Fibroblast of skin of abdomen (primary cell): ENCODE measurements at regions not wholly inside any gene's neighbourhood (a gene's known extent, or its start where the extent isn't known, plus 50 kb on each side); places are given as distances from the start of the nearest gene placed in this dataset.

ENCODE experiments used
- DNase-seq: peaks from one replicate; pipeline ENCODE4 v3.0.0-alpha.2; 2013

DNA sequence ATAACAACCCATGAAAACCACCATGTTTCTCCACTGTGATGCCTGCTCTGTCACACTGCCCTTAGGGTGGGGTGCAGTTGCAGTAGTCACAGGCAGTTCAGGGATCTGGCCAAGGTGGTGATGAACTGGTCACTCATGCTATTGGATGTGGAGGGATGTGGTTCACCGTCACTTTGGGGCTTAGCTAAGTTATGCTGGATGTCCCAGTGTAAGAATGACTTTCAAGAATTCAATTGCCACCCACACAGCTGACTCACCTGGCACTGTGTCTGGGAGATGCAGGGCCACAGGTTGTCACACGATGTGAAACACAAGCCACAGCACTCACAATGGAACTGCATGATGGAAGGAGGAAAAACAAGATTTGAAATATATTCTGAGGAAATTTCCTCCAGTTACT is 146.1 kb upstream of the CTNNB1 start:
- no peak for DNase-seq

DNA sequence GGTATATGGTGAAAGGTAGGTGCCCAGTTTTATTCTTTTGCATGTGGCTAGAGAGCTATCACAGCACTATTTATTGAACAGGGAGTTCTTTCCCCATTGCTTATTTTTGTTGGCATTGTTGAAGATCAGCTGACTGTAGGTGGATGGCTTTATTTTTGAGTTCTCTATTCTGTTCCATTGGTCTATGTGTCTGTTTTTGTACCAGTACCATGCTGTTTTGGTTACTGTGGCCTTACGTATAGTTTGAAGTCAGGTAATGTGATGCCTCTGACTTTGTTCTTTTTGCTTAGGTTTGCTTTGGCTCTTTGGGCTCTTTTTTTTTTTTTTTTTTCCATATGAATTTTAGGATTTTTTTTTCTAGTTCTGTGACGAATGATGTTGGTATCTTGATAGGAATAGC is 139.2 kb upstream of the CTNNB1 start:
- no peak for DNase-seq

DNA sequence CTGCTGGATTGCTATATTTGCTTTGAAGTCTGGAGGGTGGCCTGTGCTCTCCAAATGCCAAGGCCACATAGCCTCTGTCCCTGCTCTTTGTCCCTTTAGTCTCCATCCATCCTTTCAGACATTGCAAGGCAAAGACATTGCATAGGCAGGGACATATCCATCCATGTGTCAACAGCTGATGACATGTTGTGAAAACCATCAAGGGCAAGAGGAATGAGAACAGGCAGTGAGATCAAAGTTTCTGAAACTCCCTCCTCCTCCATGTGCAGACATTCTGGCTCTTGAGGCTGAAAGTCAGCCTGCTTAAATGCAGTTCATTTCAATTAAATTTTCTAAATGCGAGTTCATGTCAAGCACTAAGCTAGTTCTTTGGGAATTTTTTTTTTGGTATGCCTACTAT is 135.2 kb upstream of the CTNNB1 start:
- DNase-seq = no peak

DNA sequence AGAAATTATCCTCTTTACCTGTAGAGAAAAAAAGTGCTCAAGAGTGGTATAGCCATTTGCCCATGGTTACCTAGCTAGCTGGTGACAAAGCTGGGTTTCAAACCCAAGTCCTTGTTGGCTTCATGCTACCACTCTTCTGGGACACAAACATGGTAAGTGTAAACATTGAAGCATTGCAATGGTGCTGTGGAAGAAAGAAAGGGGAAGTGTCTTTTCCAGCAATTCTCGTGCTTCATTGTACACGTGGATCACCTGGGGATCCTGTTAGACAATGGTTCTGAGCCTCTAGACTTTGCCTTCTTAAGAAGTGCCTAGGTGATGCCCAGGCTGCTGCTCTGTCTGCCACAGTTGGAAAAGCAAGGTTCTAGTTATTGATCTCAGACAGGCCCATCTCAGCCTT is 134.8 kb upstream of the CTNNB1 start:
- no peak for DNase-seq

DNA sequence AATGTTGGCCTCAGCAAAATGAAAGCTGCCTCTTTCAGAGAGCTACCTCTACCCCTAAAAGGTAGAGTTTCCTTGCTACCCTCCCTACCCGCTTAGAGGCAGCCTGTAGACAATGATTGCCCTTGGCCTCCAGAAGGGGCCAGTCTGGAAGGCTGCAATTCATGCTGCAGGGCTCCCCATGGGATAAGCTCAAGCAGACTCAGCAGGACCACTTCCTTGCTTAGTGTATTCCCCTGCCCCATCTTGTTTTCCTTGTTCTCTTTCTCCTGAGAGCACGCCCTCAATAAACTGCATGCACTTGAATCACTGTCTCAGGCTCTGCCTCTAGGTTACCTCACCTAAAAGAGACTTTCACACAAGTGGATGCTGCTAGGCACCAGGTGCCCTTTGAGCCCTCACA is 134.0 kb upstream of the CTNNB1 start:
- no peak for DNase-seq

DNA sequence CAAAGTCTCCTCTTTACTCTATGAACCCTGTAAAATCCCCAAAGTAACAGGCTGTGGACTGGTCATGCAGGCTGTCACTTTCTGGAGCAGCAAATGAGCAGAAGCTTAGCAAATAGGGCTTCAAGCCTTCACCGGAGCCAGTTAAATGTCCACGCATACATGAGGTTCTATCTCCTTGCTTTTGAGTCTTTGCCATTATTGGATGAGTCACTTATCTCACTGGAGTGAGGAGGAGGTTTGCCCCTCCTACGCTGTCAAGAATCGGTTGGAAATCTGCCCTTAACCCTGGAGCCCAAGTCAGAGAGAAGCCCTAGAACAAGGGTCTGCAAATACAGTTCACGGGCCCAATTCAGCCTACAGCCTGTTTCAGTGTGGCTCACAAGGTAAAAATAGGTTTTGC is 126.1 kb upstream of the CTNNB1 start:
- no peak for DNase-seq

DNA sequence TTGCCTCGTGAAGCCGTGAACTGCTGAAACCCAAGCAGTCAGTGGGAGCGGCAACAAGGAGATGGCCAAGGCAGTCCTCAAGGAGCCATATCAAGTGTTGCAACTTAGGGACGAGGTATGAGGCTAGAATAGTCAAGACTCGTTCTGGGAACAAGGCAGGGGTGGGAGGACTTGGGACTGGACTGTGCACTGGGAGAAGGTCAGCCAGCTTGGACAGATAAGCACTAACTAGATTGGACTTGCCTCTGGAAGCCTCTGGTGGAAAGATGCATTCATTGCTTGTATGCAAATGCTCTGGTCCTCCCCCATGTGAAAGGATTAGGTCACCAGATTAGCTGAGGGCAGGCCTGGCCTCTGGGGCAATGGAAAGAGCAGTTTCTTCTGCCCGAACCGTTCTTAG is 123.3 kb upstream of the CTNNB1 start:
- DNase-seq = no peak

DNA sequence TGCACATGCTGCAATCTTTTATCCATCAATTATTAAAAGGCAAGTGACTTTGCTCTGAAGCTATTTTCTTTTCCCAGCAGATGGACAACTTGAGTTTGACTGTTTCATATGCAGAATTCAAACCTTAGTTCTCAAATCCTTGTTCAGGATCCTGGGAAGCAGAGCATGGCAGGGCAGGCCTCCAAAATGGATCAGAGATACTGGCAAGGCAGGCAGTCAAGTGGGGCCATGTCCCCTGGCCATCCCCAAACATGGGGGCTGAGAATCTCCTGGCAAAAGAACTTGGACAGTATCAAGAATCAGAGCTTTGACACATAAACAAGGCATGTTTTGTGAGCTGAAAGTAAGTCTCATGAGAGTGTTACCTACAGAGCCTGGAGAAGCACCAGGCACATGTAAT is 122.9 kb upstream of the CTNNB1 start:
- no peak for DNase-seq

DNA sequence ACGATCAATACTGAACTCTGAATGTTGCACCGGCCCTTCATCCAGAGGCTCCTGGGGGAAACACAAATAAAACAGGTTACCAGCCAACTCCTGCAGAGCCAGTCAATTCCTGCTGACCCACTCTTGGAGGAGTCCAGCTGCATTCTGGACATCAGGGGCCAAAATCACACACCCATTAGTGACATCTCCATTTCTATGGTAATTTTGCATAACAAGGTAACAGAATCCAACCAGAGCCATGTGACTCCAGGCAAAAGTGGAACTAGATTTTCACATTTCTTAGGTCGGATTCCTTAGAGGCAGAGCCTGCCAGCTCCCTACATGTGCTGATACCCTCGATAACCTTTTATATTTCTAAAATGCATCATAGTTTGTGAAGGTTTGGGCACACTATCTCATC is 119.2 kb upstream of the CTNNB1 start:
- no peak for DNase-seq

DNA sequence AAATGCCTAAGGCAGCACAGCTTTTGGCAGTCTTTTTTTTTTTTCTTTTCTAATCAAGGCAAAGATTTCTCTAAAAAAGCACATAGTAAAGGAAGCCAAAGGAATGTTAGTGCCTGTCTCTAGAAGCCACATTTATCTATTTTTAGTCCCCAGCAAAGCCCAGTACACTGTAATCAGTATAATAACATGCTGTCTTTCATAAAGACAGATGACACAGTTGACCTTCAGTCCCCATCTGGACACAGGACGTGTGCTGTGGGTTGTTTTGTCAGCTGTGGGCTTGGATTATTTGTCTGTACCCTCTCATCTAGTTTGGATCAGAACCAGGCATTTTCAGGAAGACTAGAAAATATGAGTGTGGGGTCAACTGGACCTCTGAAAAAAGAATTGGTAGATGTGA is 110.4 kb upstream of the CTNNB1 start:
- no peak for DNase-seq

DNA sequence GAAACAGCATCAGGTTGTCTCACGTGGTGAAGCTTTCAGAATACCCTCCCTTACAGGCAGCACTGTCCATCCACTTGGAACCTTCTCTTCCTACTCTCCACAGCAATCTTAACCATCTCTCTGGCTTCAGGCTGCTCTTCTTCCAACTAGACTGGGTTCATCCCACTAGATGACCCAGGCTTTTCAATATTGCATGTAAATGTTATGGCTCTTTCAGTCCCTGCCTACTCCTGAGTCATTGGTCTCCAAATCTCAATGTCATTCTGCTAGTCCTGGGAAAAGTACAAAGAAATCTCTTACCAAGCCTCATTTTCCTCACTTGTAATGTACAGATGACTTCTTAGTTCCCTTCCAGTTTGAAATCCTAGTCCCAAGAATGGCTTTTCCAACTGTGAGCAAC is 109.7 kb upstream of the CTNNB1 start:
- no peak for DNase-seq

DNA sequence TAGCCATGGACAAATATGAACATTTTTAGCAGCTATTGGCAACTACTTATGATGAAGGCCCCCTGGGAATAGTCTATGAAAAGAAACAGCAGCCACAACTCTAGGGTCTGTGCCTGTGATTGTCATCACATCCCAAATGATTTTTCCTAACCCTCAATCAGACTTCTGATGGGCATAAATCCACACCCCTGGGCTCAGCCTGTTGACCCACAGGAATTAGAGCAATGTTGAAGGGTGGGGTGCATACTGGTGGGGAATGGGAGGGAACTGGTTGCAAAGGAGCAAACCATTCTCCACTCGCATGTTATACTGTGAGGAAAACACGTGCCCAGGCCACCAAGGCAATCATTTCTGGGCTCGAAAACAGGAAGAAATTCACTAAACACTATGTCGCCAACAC is 106.5 kb upstream of the CTNNB1 start:
- no peak for DNase-seq

DNA sequence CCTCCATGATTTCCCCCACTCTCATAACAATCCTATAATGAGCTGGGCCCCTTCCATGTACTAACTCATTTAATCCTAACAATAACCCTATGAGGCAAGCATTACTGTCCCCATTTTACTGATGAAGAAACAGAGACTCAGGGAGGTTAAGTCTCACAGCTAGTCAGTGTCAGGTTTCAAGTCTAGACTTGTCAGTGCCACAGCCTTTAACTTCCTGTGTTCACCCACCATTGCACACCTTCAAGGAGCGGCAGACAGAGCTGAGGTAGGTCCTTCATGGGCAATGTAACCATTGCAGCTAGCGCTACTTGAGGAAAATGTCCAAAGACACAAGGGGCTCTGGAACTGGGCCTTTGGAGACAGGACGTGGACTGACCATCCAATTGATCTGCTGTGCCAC is 105.8 kb upstream of the CTNNB1 start:
- DNase-seq = no peak

DNA sequence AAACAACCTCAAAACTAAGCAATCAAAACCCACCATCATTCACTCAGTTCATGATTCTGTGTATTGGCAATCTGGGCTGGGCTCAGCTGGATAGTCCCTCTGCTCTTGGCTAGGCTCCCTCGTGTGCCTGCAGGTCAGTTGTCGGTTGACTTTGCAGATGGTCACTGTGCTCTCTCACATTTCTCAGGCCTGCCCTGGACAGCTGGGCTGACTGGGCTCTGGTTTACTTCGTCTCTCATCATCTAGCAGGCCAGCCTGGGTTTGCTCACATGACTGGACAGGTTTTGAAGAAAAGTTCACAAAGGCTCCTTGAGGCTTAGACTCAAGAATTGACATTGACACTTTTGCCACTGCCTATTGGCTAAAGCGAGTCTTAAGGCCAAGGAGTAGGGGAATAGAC is 105.0 kb upstream of the CTNNB1 start:
- DNase-seq = no peak

DNA sequence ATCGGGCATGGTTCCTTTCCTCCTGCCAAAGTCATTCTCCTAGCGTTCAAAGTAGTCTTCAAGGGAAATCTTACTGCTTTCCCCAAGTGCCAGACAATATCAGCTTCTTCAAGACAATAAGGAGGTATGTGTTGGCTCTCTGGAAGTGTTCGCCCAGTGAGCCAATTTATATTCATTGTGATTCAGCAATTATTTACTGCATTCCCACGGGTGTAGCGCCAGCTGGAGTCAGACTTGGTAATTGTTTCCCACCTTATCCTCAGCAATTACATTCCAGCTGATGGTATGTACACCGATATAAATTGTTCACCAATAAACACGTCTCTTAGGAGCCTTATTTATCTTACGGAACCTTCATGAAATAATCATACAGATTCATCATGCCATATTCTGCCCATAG is 103.6 kb upstream of the CTNNB1 start:
- no peak for DNase-seq

DNA sequence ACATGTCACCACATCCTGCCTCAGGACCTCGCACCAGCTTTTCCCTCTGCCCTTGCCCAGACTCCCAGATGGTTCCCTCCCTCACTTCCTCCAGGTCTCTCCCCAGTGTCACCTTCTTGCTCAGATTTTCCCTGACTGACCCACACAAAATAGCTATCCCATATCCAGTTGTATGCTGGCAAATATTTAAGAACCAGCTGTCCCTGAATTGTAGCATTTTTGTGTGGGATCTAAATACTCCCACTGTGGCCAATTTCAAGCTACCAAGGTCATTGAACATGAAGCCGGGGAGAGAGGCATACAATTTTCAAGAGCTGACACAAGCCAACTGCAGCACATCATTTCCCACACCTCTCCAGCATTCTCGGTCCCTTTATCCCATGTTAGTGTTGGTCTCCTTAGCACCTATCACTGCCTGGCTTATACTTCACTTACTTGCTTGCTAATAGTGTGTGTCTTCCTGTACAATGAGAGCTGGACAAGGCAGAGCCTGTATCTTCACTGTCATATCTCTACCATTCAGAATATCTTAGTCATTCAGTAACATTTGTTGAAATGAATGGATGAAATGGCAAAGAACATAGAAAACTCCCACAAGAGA is 101.3 kb upstream of the CTNNB1 start:
- no peak for DNase-seq

DNA sequence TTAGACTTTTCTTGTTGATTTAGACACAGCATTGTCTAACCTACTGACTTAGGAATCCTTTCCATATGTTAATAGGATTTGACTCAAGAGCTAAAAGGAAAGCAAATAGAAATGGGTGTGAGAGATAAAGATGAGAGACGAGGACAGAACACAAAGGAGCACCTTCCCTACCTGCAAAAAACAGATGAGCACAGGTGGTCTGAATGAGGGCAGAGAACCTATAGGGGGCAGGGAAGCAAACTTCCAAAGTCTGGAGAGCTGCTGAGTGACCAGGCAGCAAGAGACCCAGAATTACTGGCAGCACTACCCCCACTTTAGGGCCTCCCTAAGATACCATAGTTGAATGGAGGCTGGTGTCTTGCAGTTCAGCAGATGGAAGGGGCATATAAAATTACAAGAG is 98.1 kb upstream of the CTNNB1 start:
- no peak for DNase-seq

DNA sequence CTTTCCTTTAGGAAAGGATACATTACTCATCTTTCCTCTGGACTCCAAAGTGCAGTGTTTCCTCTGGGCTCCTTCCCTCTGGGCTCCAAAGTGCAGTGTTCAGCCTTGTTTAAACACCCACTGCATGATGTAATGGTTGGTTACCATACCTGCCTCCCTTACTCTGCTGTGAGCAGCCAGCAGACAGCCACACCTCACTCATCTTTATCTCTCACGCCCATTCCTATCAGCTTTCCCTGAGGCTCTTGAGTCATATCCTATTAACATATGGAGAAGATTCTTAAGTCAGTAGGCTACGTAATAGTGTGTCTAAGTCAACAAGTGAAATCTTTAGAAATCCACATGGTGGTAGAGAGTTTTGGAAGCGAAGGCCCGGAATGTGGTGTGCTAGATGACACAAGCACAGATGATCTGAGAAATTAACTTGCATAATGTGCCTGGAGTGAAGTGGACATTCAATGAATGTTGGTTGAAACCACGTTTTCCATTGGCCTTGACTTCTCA is 97.2 kb upstream of the CTNNB1 start:
- no peak for DNase-seq

DNA sequence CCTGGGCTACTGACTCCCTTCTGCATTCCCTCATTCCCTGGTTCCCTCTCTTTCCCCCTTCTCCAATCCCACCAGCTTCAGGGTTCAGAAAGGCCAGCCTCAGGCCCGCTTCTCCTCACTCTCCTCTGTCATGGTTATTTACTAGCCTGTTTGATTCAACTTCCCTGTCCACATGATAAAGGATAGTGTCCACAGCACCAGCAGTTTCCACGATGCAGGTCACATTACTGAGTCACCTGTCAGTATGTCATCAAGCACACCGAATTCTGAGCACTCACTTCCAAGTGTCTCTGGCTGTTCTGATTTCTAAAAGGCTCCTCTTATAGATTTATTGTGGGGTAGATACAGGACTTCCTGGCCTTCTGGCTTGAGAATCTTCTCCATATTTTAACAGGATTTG is 96.6 kb upstream of the CTNNB1 start:
- no peak for DNase-seq

DNA sequence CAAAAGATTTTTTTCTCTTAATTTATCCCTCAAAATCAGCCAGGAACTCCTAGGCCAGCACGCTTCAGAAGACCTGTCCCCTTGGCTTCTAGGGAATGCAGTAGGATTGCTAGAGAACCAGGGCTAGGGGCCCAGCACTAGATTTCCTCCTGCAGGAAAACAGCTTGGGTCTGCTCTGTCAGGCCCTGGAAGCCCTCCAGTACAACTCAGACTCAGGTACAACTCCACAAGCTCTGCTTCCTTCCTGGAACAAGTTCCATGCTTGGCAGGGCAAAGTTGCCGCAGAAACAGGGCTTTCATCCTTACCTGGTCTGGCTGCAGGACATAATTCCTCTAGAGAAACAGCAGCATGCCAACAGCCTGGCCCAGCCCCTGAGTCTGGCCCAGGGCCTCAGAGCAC is 96.1 kb upstream of the CTNNB1 start:
- DNase-seq = no peak

DNA sequence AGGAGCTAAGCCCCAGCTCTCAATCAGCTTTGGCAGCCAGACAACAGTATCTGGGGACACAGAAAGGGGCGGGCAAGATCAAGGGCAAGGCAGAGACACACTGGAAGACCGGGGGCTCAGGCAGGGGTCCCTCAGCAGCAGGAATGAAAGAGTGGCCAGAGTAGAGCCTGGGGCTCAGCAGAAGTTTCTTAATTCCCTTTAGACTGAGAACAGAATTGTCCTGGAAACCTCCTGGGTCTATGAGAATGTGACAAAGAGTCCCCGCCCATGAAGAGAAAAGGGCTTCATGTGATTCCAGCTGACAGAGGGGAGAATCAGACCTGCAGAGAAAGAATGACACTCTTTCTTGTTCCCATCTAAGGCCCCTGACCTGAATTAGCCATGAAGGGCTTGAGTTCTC is 95.2 kb upstream of the CTNNB1 start:
- DNase-seq = no peak

DNA sequence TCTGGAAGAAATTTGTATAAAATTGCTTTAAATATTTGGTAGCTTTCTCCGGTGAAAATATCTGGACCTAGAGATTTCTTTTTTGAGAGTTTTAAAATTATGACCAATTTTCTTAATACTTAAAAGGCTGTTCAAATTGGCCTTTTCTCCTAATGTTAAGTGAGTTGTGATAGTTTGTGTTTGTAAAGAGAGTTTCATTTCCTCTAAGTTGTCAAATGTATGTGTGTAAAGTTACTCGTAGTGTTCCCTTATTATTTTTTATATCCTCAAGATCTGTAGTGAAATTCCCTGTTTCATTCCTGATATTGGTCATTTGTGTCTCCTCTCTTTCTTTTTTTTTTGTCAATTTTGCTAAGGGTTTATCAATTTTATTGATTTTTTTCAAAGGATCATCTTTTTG is 92.6 kb upstream of the CTNNB1 start:
- no peak for DNase-seq

DNA sequence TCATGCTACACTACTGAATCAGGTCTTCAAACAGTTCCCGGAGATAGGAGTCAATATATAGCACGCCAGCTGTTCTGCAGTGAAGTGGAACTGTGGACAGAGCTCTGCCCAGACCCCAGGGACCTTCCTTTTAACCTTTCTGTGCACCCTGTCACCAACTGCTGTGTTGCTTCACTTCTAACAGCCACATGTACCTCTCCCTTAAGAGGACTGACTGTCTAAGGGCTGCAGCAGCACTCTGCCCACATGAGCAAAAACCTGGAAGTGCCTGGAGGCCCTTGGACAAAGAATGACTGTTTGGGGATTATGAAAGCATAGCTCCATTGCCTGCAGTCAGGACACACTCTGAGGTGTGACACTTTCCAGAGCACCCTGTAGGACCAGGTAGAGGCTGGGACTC is 88.3 kb upstream of the CTNNB1 start:
- no peak for DNase-seq

DNA sequence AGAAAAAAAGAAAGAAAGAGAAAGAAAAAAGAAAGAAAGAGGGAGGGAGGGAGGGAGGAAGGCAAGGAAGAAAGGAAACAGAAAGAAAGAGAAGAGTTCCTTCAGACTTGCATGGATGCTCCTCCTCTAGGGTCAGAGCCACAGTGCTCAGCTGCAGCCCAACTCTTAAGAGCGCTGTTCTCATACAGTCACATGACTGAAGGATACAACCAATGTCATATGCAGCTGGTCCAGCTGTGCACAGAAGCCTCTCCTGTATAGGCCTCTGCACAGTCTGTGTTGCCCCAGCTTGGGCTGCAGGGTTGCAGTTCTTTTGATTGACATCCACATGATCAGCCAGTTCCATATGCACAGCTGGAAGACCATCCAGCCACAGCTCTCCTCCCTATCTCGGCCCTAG is 86.8 kb upstream of the CTNNB1 start:
- no peak for DNase-seq

DNA sequence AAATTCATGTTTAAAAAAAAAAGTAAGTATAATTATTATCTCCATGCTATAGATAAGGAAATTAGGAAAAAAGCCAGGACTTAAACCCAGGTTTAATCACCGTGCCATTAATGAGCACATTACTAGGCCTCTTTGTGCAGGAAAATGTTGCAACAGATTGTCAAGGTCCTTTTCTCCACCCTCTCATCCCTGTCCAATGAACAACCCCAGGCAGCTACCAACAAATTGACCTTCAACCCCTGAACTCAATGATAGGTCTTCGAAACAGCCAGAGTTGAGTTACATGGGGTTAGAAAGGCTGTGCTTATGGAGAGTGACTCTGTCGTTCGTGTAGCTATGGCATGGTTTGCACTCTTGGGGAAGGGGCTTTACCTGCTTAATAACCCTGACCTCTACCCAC is 84.2 kb upstream of the CTNNB1 start:
- no peak for DNase-seq

DNA sequence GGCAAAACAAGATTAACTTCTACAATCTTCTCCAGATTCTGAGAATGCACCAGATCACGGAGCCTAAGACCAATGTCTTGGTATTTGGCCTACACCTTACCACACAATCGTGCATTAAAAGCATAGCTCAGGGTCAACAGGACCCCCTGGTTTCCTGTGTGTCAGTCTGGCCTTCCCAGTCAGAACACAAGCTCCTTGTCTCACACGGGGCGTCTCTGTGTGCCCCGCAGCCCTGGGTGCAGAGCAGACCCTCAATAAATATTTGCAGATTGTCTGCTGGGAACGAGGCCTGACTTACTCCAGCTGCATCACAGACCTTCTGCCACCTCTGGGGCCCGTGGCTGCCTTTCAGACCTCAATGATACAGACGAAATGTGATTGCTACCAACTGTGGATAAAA is 82.5 kb upstream of the CTNNB1 start:
- no peak for DNase-seq
